HL-60 (cell line): ENCODE measurements at regions not wholly inside any gene's neighbourhood (a gene's known extent, or its start where the extent isn't known, plus 50 kb on each side); places are given as distances from the start of the nearest gene placed in this dataset.

Source experiments
- DNase-seq, 2 experiments: peaks; one replicate each; pipeline ENCODE4 v3.0.0-alpha.2; 2010 to 2020; ENCODE audit warnings: low read depth in 1 of 2, low spot score in 1 of 2
- H3K27ac ChIP-seq: fragments of 250-450 bp; sonication (Bioruptor Pico); replicated peaks from 2 replicates; pipeline ENCODE4 v1.5.1; 2020; ENCODE audit warnings: mild to moderate bottlenecking, moderate library complexity
- H3K27me3 ChIP-seq: fragments of 250-450 bp; sonication (Bioruptor Pico); 2 replicates; pipeline ENCODE4 v1.5.1; 2021; ENCODE audit warnings: mild to moderate bottlenecking, moderate library complexity; ENCODE audit not compliant: insufficient read depth, poor library complexity, severe bottlenecking
- H3K4me3 ChIP-seq: replicated peaks from 2 replicates; pipeline ENCODE4 v1.5.1; 2011; ENCODE audit warnings: mild to moderate bottlenecking, control low read depth, low read length; ENCODE audit not compliant: insufficient read depth
- GABPA ChIP-seq: IDR thresholded peaks from 2 replicates; pipeline ENCODE4 v1.6.1; 2012; ENCODE audit warnings: low read depth
- POLR2AphosphoS5 ChIP-seq: IDR thresholded peaks from 2 replicates; pipeline ENCODE4 v1.6.1; 2012; ENCODE audit warnings: low read depth
- SPI1 ChIP-seq: IDR thresholded peaks from 2 replicates; pipeline ENCODE4 v1.6.1; 2012; ENCODE audit warnings: low read depth, mild to moderate bottlenecking, borderline replicate concordance
- TF ChIP-seq, protein P1 (sequence below): IDR thresholded peaks from 2 replicates; pipeline ENCODE4 v1.6.1; 2012; ENCODE audit warnings: low read depth; ENCODE audit not compliant: insufficient replicate concordance
- TF ChIP-seq, protein P2 (sequence below): IDR thresholded peaks from one replicate; pipeline ENCODE4 v1.5.1; 2011; ENCODE audit warnings: low read length, control low read depth, inconsistent platforms; ENCODE audit not compliant: insufficient read depth

DNA sequence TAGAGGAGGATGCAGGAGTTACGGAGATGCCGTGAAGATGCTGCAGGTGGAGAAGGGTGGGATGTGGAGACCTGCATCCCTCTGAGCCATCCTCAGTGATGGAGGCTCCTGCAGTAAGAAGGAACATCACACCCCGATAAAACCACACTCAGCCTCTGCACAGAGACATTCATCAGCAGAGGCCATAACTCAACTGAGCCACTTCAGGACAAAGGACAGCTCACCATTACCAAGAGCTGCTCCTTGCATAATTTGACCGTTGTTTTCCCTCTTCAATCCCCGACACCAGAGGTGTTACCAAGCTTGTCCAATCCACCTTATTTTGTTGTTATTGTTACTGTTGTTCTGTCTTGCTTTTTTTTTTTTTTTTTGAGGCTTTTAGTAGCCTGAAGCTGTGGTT lies 543.9 kb downstream of the AJAP1 start:
- DNase-seq: no peak
- Histone ChIP-seq H3K27ac (no peak overlapping the region), H3K4me3 (no peak overlapping the region), H3K27me3 (no peaks in the 10 kb centered on the region)
- TF ChIP-seq GABPA: no peak
- TF ChIP-seq, protein P1, sequence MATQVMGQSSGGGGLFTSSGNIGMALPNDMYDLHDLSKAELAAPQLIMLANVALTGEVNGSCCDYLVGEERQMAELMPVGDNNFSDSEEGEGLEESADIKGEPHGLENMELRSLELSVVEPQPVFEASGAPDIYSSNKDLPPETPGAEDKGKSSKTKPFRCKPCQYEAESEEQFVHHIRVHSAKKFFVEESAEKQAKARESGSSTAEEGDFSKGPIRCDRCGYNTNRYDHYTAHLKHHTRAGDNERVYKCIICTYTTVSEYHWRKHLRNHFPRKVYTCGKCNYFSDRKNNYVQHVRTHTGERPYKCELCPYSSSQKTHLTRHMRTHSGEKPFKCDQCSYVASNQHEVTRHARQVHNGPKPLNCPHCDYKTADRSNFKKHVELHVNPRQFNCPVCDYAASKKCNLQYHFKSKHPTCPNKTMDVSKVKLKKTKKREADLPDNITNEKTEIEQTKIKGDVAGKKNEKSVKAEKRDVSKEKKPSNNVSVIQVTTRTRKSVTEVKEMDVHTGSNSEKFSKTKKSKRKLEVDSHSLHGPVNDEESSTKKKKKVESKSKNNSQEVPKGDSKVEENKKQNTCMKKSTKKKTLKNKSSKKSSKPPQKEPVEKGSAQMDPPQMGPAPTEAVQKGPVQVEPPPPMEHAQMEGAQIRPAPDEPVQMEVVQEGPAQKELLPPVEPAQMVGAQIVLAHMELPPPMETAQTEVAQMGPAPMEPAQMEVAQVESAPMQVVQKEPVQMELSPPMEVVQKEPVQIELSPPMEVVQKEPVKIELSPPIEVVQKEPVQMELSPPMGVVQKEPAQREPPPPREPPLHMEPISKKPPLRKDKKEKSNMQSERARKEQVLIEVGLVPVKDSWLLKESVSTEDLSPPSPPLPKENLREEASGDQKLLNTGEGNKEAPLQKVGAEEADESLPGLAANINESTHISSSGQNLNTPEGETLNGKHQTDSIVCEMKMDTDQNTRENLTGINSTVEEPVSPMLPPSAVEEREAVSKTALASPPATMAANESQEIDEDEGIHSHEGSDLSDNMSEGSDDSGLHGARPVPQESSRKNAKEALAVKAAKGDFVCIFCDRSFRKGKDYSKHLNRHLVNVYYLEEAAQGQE: peak; percentile 89

DNA sequence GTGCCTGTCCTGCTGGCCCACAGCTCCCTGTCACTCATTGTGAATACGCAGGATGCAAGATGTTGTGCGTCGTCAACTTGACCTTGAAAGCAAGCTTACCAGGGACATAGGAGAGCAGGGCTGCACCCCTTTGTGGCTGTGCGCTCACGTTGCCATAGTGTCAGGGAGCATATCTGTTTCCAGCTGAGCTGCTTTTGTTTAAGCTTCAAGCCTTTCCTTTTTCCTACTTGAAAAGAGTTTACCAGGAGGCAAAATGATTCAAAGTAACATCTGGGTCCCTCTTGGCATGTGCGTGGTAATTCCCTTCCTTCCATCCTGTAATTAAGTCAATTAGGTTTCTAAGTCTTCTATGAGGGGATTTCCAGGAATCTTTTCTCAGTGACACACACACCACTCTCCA lies 537.1 kb downstream of the AJAP1 start:
- H3K27me3 ChIP-seq: no peaks in the 10 kb centered on the region
- H3K4me3 ChIP-seq: no peak overlapping the region
- TF ChIP-seq GABPA (no peak), POLR2AphosphoS5 (no peak), SPI1 (no peak)
- TF ChIP-seq, protein P2, sequence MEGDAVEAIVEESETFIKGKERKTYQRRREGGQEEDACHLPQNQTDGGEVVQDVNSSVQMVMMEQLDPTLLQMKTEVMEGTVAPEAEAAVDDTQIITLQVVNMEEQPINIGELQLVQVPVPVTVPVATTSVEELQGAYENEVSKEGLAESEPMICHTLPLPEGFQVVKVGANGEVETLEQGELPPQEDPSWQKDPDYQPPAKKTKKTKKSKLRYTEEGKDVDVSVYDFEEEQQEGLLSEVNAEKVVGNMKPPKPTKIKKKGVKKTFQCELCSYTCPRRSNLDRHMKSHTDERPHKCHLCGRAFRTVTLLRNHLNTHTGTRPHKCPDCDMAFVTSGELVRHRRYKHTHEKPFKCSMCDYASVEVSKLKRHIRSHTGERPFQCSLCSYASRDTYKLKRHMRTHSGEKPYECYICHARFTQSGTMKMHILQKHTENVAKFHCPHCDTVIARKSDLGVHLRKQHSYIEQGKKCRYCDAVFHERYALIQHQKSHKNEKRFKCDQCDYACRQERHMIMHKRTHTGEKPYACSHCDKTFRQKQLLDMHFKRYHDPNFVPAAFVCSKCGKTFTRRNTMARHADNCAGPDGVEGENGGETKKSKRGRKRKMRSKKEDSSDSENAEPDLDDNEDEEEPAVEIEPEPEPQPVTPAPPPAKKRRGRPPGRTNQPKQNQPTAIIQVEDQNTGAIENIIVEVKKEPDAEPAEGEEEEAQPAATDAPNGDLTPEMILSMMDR: no peak
- TF ChIP-seq, protein P1: no peak
- H3K27ac ChIP-seq: no peak overlapping the region
- DNase-seq: no peak

DNA sequence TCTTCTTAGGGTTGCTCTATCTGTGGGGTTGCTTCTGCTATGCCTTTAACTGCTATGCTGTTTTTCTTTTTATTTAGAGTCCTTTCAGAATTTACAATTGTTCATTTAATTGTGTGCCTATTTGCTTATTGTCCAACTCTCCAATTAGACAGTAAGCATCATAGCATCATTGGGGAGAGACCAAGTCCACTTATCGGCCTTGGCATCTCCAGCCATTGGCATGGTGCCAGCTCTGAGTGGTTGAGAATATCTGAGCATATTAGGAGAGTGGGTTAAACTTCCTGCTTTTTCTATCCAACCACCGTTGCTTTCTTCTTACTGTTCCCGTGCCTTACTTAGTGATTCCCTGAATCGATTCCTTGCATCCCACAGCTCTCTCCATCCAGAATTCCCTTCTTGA lies 535.0 kb downstream of the AJAP1 start:
- no peak for TF ChIP-seq GABPA
- TF ChIP-seq POLR2AphosphoS5: no peak
- TF ChIP-seq, protein P2: no peak
- Histone ChIP-seq H3K27ac (no peak overlapping the region), H3K27me3 (no peaks in the 10 kb centered on the region), H3K4me3 (no peak overlapping the region)
- no peak for DNase-seq

DNA sequence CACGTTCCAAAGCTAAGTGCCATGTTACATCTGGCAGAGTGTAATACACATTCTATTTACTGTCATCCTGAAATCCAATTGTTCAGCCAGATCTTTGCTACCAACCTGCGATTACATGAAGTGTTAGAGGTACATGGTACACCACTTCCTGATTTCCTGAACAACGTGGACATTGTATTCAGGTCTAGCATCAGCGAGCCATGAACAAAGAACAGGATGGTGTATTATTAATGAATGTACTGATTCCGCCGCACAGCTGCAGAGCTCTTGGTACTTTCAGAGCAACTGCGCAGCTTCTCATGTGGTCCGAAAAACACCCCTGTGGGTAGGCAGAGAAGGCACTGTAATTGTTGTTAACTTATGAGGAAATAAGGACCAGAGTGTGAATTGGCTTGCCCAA lies 511.4 kb downstream of the AJAP1 start:
- TF ChIP-seq GABPA: no peak
- TF ChIP-seq, protein P2: no peak
- TF ChIP-seq SPI1: no peak
- no peak for TF ChIP-seq POLR2AphosphoS5
- TF ChIP-seq, protein P1: no peak
- no peak for DNase-seq
- no peaks in the 10 kb centered on the region for H3K27me3 ChIP-seq
- H3K27ac ChIP-seq: no peak overlapping the region
- no peak overlapping the region for H3K4me3 ChIP-seq
